Neural cell (in vitro differentiated cells): ENCODE measurements at regions not wholly inside any gene's neighbourhood (a gene's known extent, or its start where the extent isn't known, plus 50 kb on each side); places are given as distances from the start of the nearest gene placed in this dataset.

ENCODE experiments used
- H2AFZ ChIP-seq: fragments of 200-600, 300-800 bp; sonication (generic), shearing (Covaris generic); 2 replicates; pipeline ENCODE4 v1.6.0; 2014; ENCODE audit warnings: low read depth, mild to moderate bottlenecking, antibody characterized with exemption, low read length, moderate library complexity
- H3F3A ChIP-seq: fragments of 200-600 bp; shearing (Covaris generic); 2 replicates; pipeline ENCODE4 v1.6.1; 2016; ENCODE audit warnings: mild to moderate bottlenecking, moderate library complexity, mixed read lengths, antibody characterized with exemption, low read length; ENCODE audit not compliant: insufficient read depth, poor library complexity, severe bottlenecking
- H3K27ac ChIP-seq: fragments of 200-600, 300-800 bp; sonication (generic), shearing (Covaris generic); 2 replicates; pipeline ENCODE4 v1.5.1; 2014; ENCODE audit warnings: mild to moderate bottlenecking, low read length, moderate library complexity
- H3K27me3 ChIP-seq: fragments of 300-800, 200-600 bp; sonication (generic), shearing (Covaris generic); 2 replicates; pipeline ENCODE4 v1.6.0; 2014; ENCODE audit warnings: mild to moderate bottlenecking, low read depth, low read length, moderate library complexity; ENCODE audit not compliant: insufficient read depth
- H3K36me3 ChIP-seq: fragments of 300-800, 200-600 bp; sonication (generic), shearing (Covaris generic); 2 replicates; pipeline ENCODE4 v1.5.1; 2014; ENCODE audit warnings: mild to moderate bottlenecking, antibody characterized with exemption, low read length, moderate library complexity; ENCODE audit not compliant: insufficient read depth
- H3K4me2 ChIP-seq: fragments of 300-800, 200-600 bp; sonication (generic), shearing (Covaris generic); 2 replicates; pipeline ENCODE4 v1.6.0; 2014; ENCODE audit warnings: mild to moderate bottlenecking, low read length
- H3K4me3 ChIP-seq: fragments of 300-800, 200-600 bp; sonication (generic), shearing (Covaris generic); 2 replicates; pipeline ENCODE4 v1.5.1; 2014; ENCODE audit warnings: mild to moderate bottlenecking, low read length, moderate library complexity
- H3K79me2 ChIP-seq: fragments of 200-600 bp; shearing (Covaris generic); replicated peaks from 2 replicates; pipeline ENCODE4 v1.6.0; 2014; ENCODE audit warnings: mild to moderate bottlenecking, low read length, moderate library complexity; ENCODE audit not compliant: insufficient read depth
- H3K9ac ChIP-seq: fragments of 300-800, 200-600 bp; sonication (generic), shearing (Covaris generic); 2 replicates; pipeline ENCODE4 v1.6.1; 2016; ENCODE audit warnings: mild to moderate bottlenecking, low read length, mixed read lengths
- H3K9me2 ChIP-seq: fragments of 200-600 bp; shearing (Covaris generic); 2 replicates; pipeline ENCODE4 v1.6.1; 2016; ENCODE audit warnings: mild to moderate bottlenecking, low read length, mixed read lengths; ENCODE audit not compliant: insufficient read depth
- H3K9me3 ChIP-seq: fragments of 200-600, 300-800 bp; sonication (generic), shearing (Covaris generic); 2 replicates; pipeline ENCODE4 v1.6.1; 2016; ENCODE audit warnings: mild to moderate bottlenecking, mixed run types, low read length, moderate library complexity, mixed read lengths
- H4K20me1 ChIP-seq: fragments of 200-600 bp; shearing (Covaris generic); 2 replicates; pipeline ENCODE4 v1.6.1; 2016; ENCODE audit warnings: mild to moderate bottlenecking, mixed run types; ENCODE audit not compliant: insufficient read depth
- CTCF ChIP-seq: fragments of 450-650 bp; IDR thresholded peaks from 2 replicates; pipeline ENCODE4 v1.5.1; 2014; ENCODE audit warnings: antibody characterized with exemption, mild to moderate bottlenecking, moderate library complexity; ENCODE audit not compliant: poor library complexity, severe bottlenecking
- EP300 ChIP-seq: fragments of 450-650 bp; conservative IDR thresholded peaks from 2 replicates; pipeline ENCODE4 v1.6.1; 2014; ENCODE audit warnings: antibody characterized with exemption, mild to moderate bottlenecking, moderate library complexity; ENCODE audit not compliant: poor library complexity, severe bottlenecking
- EZH2 ChIP-seq: fragments of 200-600, 300-800 bp; shearing (Covaris generic), sonication (generic); IDR thresholded peaks from 2 replicates; pipeline ENCODE4 v1.6.1; 2014; ENCODE audit warnings: antibody characterized with exemption, low read length, borderline replicate concordance, mild to moderate bottlenecking; ENCODE audit not compliant: insufficient read depth, poor library complexity, severe bottlenecking
- MXI1 ChIP-seq: fragments of 450-650 bp; conservative IDR thresholded peaks from 2 replicates; pipeline ENCODE4 v1.6.1; 2014; ENCODE audit warnings: antibody characterized with exemption, mild to moderate bottlenecking; ENCODE audit not compliant: poor library complexity, severe bottlenecking
- POLR2AphosphoS5 ChIP-seq: IDR thresholded peaks from 2 replicates; pipeline ENCODE4 v1.6.1; 2012
- RAD21 ChIP-seq: fragments of 450-650 bp; conservative IDR thresholded peaks from 2 replicates; pipeline ENCODE4 v1.6.1; 2014; ENCODE audit warnings: antibody characterized with exemption, mild to moderate bottlenecking, moderate library complexity
- REST ChIP-seq: IDR thresholded peaks from 2 replicates; pipeline ENCODE4 v1.6.1; 2012; ENCODE audit warnings: borderline replicate concordance
- SMC3 ChIP-seq: fragments of 450-650 bp; conservative IDR thresholded peaks from 2 replicates; pipeline ENCODE4 v1.6.1; 2014; ENCODE audit warnings: antibody characterized with exemption, mild to moderate bottlenecking, moderate library complexity; ENCODE audit not compliant: poor library complexity
- TAF1 ChIP-seq: IDR thresholded peaks from 2 replicates; pipeline ENCODE4 v1.6.1; 2012; ENCODE audit warnings: low read depth

- Histone ChIP-seq H2AFZ (no peak overlapping the region), H3K27me3 (no peaks in the 10 kb centered on the region), H4K20me1 (no peaks in the 10 kb centered on the region), H3K4me2 (no peak overlapping the region), H3K79me2 (no peaks in the 10 kb centered on the region), H3K9ac (no peak overlapping the region), H3K36me3 (no peaks in the 10 kb centered on the region), H3K4me3 (no peak overlapping the region), H3F3A (no peaks in the 10 kb centered on the region), H3K27ac (no peak overlapping the region), H3K9me2 (no peaks in the 10 kb centered on the region), H3K9me3 (no peaks in the 10 kb centered on the region)
- no peak for TF ChIP-seq TAF1
- no peak for TF ChIP-seq POLR2AphosphoS5
These were observed 168.7 kb upstream of the SKOR2 start for GRCh38 chr18:47420130-47420529.

GRCh38 chr18:47418746-47419145 lies 167.3 kb upstream of the SKOR2 start:
- H3K79me2 ChIP-seq = no peaks in the 10 kb centered on the region
- no peaks in the 10 kb centered on the region for H3K27me3 ChIP-seq
- H3K36me3 ChIP-seq = no peaks in the 10 kb centered on the region
- H3K9me3 ChIP-seq = no peaks in the 10 kb centered on the region
- H2AFZ ChIP-seq = no peak overlapping the region
- H3K4me3 ChIP-seq = no peak overlapping the region
- H3F3A ChIP-seq = no peaks in the 10 kb centered on the region
- H3K4me2 ChIP-seq = no peak overlapping the region
- no peak overlapping the region for H3K27ac ChIP-seq
- no peak for TF ChIP-seq CTCF
- no peak for TF ChIP-seq MXI1
- no peak for TF ChIP-seq EZH2
- no peak for TF ChIP-seq REST
- no peak for TF ChIP-seq EP300
- no peak for TF ChIP-seq RAD21
- TF ChIP-seq TAF1 = no peak
- TF ChIP-seq SMC3 = no peak
- no peak for TF ChIP-seq POLR2AphosphoS5
- no peaks in the 10 kb centered on the region for H3K9me2 ChIP-seq
- no peaks in the 10 kb centered on the region for H4K20me1 ChIP-seq
- no peak overlapping the region for H3K9ac ChIP-seq

- Histone ChIP-seq H3F3A (no peaks in the 10 kb centered on the region), H3K79me2 (no peaks in the 10 kb centered on the region), H3K9ac (no peak overlapping the region), H3K36me3 (no peaks in the 10 kb centered on the region), H3K9me3 (no peaks in the 10 kb centered on the region), H3K27ac (no peak overlapping the region), H3K9me2 (no peaks in the 10 kb centered on the region), H4K20me1 (no peaks in the 10 kb centered on the region), H3K4me2 (no peak overlapping the region), H2AFZ (no peak overlapping the region), H3K4me3 (no peak overlapping the region), H3K27me3 (no peaks in the 10 kb centered on the region)
- no peak for TF ChIP-seq EZH2
- TF ChIP-seq RAD21 = no peak
- no peak for TF ChIP-seq REST
- no peak for TF ChIP-seq MXI1
- TF ChIP-seq EP300 = no peak
- no peak for TF ChIP-seq SMC3
- TF ChIP-seq CTCF = no peak
- no peak for TF ChIP-seq POLR2AphosphoS5
- TF ChIP-seq TAF1 = no peak
These were observed 166.3 kb upstream of the SKOR2 start for GRCh38 chr18:47417807-47418206.
